Transverse colon (tissue), 4 donors: ENCODE measurements at regions not wholly inside any gene's neighbourhood (a gene's known extent, or its start where the extent isn't known, plus 50 kb on each side); places are given as distances from the start of the nearest gene placed in this dataset.

Experiments used
- POLR2AphosphoS5 ChIP-seq, 3 donors: sonication (generic); formaldehyde crosslinking; IDR thresholded peaks; one replicate each; pipeline ENCODE4 v1.6.1; 2016; ENCODE audit warnings: antibody characterized with exemption in 3 of 3
- TF ChIP-seq, protein P1 (sequence below), 5 experiments: fragments of 200-600 bp in 3 of 5; fragments of 450-650 bp in 2 of 5; sonication (generic) in 3 of 5; IDR thresholded peaks; 1 replicate in 2 of 5; 2 replicates in 3 of 5; pipeline ENCODE4 v1.5.1; 2016 to 2017; ENCODE audit warnings: antibody characterized with exemption in 5 of 5, inconsistent platforms in 3 of 5, mild to moderate bottlenecking in 2 of 5, moderate library complexity in 1 of 5

DNA sequence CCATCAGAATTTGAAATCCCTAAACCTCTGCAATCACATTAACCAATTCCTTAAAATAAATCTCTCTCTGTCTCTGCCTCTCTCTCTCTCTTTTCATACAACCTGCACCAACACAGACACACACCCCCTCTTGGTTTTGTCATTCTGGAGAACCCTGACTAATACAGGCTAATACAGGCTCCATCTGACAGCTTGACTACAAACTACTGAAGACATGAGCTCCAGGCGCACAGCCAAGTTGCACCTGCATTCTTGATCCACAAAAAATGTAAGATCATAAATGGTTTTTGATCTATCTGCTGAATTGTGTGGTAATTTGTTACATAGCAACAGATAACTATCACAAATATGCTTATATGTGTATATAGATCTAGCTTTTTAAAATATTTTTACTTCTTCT is 2414.2 kb downstream of the PCDH7 start:
- no peak for TF ChIP-seq POLR2AphosphoS5 (IDR thresholded peaks at IDR 0.05)
- TF ChIP-seq, protein P1, sequence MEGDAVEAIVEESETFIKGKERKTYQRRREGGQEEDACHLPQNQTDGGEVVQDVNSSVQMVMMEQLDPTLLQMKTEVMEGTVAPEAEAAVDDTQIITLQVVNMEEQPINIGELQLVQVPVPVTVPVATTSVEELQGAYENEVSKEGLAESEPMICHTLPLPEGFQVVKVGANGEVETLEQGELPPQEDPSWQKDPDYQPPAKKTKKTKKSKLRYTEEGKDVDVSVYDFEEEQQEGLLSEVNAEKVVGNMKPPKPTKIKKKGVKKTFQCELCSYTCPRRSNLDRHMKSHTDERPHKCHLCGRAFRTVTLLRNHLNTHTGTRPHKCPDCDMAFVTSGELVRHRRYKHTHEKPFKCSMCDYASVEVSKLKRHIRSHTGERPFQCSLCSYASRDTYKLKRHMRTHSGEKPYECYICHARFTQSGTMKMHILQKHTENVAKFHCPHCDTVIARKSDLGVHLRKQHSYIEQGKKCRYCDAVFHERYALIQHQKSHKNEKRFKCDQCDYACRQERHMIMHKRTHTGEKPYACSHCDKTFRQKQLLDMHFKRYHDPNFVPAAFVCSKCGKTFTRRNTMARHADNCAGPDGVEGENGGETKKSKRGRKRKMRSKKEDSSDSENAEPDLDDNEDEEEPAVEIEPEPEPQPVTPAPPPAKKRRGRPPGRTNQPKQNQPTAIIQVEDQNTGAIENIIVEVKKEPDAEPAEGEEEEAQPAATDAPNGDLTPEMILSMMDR (IDR thresholded peaks at IDR 0.05) = no peak
